ENCODE measurements at regions not wholly inside any gene's neighbourhood (a gene's known extent, or its start where the extent isn't known, plus 50 kb on each side); places are given as distances from the start of the nearest gene placed in this dataset.

- TF ChIP-seq CTCF (IDR thresholded peaks at IDR 0.05) (no peak), POLR2A (IDR thresholded peaks at IDR 0.05) (no peak)
Observed at GRCh38 chr15:39362821-39363561, 217.9 kb upstream of the THBS1 start.
